ENCODE measurements at regions not wholly inside any gene's neighbourhood (a gene's known extent, or its start where the extent isn't known, plus 50 kb on each side); places are given as distances from the start of the nearest gene placed in this dataset.

- Histone ChIP-seq H3K9me3 (no peaks in the 10 kb centered on the region), H3K27me3 (peaks cover 7 to 18% (median 9%) of the 10 kb centered on the region in 3 donors), H3K4me1 (peaks cover 0 to 5% of the 10 kb centered on the region in 2 donors), H3K36me3 (no peaks in the 10 kb centered on the region), H3K27ac (no peak overlapping the region), H3K4me3 (no peak overlapping the region)
- intact Hi-C loops (cut with DNase I; ENCODE audit: low total_unique reads) (no loop called here), in situ Hi-C loops (cut with MboI; ENCODE audit: low sequenced_read_pairs in 4 of 4) (no loop called here)
- no peak for DNase-seq
- TF ChIP-seq CTCF (IDR thresholded peaks at IDR 0.05 in 4 of 5, conservative IDR thresholded peaks at IDR 0.05 in 1 of 5): no peak
- no peak for TF ChIP-seq POLR2A (IDR thresholded peaks at IDR 0.05)
- ATAC-seq: no peak
Measured at GRCh38 chr5:54886866-54887265, 98.5 kb downstream of the ESM1 start.

GRCh38 chr5:54885636-54886035 lies 99.8 kb downstream of the ESM1 start:
- TF ChIP-seq POLR2A (IDR thresholded peaks at IDR 0.05): no peak
- no peak for TF ChIP-seq CTCF (IDR thresholded peaks at IDR 0.05 in 4 of 5, conservative IDR thresholded peaks at IDR 0.05 in 1 of 5)
- H3K4me3 ChIP-seq: no peak overlapping the region
- H3K27ac ChIP-seq: no peak overlapping the region
- ATAC-seq (no peak), DNase-seq (no peak)
- peaks cover 7 to 18% (median 9%) of the 10 kb centered on the region in 3 donors for H3K27me3 ChIP-seq
- H3K36me3 ChIP-seq: no peaks in the 10 kb centered on the region
- H3K9me3 ChIP-seq: no peaks in the 10 kb centered on the region
- intact Hi-C loops (cut with DNase I; ENCODE audit: low total_unique reads): no loop called here
- in situ Hi-C loops (cut with MboI; ENCODE audit: low sequenced_read_pairs in 4 of 4): no loop called here
- peaks cover 0 to 5% of the 10 kb centered on the region in 2 donors for H3K4me1 ChIP-seq

DNA sequence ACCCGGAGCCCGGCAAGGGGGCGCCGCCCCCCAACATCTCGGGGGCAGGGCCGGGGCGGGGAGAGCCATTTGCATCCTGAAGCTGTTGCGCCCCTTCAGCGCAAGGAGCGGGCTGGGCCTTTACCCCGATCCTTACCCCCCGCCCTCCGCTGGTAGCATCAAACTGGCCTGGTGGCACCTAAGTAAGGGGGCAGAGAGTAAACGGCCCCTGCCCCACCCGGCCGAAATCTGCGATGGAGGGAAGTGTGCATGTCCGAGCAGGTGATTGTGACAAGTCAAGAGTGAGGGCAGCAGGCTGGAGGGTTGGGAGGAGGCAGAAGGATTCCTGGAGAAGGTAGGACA lies 101.2 kb downstream of the ESM1 start:
- peaks cover 7 to 18% (median 9%) of the 10 kb centered on the region in 3 donors for H3K27me3 ChIP-seq
- in situ Hi-C loops (cut with MboI; ENCODE audit: low sequenced_read_pairs in 4 of 4): no loop called here

DNA sequence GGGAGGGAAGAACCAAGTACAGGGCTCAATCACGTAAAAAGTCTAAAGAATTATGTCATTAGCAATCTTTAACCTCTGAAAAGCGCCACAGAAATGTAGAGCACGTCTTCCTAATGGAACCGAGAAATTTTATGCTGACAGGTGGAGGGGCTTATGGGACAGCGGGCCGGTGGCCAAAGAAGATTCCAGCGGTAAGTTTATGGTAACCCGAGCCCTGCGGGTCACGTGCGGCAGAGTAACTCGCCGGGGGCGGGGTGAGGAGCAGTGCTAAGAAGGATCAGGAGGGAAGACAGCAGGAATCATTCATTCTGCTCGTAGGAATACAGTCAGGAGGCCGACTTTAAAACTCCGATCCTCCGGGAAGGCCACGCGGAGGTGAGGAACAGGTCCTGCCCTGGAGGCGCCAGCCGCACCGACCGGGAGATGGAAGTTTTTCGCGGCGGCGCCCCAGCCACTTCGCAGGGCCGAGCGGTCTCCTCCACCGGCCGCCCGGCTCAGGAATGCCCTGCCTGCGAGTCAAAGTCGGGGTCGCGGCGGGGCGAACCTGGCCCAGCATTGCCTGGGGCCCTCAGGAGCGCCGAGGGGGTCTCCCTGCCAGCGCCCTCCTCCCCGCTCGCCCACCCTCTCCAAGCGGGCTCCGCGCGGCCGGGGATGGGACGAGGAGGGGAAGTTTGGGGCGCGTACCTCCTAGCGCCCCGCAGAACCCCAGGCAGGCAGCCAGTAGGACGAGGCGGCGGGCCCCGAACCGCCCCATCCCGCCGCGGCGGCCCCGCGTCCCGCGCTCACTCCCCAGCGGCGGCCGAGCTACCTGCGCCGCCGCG lies 101.8 kb downstream of the ESM1 start:
- Histone ChIP-seq H3K36me3 (no peaks in the 10 kb centered on the region), H3K4me3 (peak overlapping the region; percentile 46 to 64 (median 53)), H3K9me3 (no peaks in the 10 kb centered on the region), H3K27me3 (peaks cover 7 to 18% (median 9%) of the 10 kb centered on the region in 3 donors), H3K27ac (no peak overlapping the region), H3K4me1 (peaks cover 0 to 5% of the 10 kb centered on the region in 2 donors)
- intact Hi-C loops (cut with DNase I; ENCODE audit: low total_unique reads): no loop called here
- DNase-seq: peak in 1 of 2 donors; percentile 14
- no peak for TF ChIP-seq POLR2A (IDR thresholded peaks at IDR 0.05)
- TF ChIP-seq CTCF (IDR thresholded peaks at IDR 0.05 in 4 of 5, conservative IDR thresholded peaks at IDR 0.05 in 1 of 5): no peak
- in situ Hi-C loops (cut with MboI; ENCODE audit: low sequenced_read_pairs in 4 of 4): no loop called here
- ATAC-seq: peak in 1 of 2 donors; percentile 74

More for the DNA sequence above, 101.2 kb downstream of the ESM1 start:
- TF ChIP-seq CTCF (IDR thresholded peaks at IDR 0.05 in 4 of 5, conservative IDR thresholded peaks at IDR 0.05 in 1 of 5) (no peak), POLR2A (IDR thresholded peaks at IDR 0.05) (no peak)
- Histone ChIP-seq H3K36me3 (no peaks in the 10 kb centered on the region), H3K4me3 (peak overlapping the region; percentile 46 to 64 (median 53)), H3K4me1 (peaks cover 0 to 5% of the 10 kb centered on the region in 2 donors), H3K9me3 (no peaks in the 10 kb centered on the region), H3K27ac (no peak overlapping the region)
- ATAC-seq: no peak
- DNase-seq: no peak
- intact Hi-C loops (cut with DNase I; ENCODE audit: low total_unique reads): no loop called here
